ENCODE measurements at regions not wholly inside any gene's neighbourhood (a gene's known extent, or its start where the extent isn't known, plus 50 kb on each side); places are given as distances from the start of the nearest gene placed in this dataset.
"Not testable (repeated sequence)": the region's sequence is repeated elsewhere in the genome, so short reads cannot be mapped to it uniquely, and the experiment has no call there.

DNA sequence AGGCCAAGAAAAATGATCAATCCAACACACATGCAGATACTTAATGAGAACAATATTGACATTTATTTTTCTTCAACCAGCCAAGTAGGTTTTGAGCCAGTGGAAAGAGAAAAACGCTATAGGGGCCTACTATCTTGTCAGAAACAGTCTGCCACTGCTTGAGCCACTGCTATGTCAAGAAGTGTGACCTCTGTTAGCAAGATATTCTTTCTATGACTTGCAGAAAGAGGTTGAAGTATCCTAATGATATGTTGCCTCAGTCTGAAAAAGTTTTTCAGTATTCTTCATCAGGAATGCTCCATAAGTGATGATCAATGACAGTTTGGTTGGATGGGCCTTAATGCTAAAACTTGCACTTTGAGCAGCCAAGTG, 328.4 kb upstream of the KCND2 start:
- DNase-seq (ENCODE audit: low spot score): no peak
- no peaks in the 10 kb centered on the region for H3K9me3 ChIP-seq
- H3K27me3 ChIP-seq (replicated peaks; ENCODE audit: insufficient read depth): no peaks in the 10 kb centered on the region
- 65% methylated on average over 1 of the region's 1 CpG for WGBS
- no peak overlapping the region for H3K27ac ChIP-seq
- no peak overlapping the region for H3K4me3 ChIP-seq
- no peaks in the 10 kb centered on the region for H3K4me1 ChIP-seq (replicated peaks)
- TF ChIP-seq, protein P1, sequence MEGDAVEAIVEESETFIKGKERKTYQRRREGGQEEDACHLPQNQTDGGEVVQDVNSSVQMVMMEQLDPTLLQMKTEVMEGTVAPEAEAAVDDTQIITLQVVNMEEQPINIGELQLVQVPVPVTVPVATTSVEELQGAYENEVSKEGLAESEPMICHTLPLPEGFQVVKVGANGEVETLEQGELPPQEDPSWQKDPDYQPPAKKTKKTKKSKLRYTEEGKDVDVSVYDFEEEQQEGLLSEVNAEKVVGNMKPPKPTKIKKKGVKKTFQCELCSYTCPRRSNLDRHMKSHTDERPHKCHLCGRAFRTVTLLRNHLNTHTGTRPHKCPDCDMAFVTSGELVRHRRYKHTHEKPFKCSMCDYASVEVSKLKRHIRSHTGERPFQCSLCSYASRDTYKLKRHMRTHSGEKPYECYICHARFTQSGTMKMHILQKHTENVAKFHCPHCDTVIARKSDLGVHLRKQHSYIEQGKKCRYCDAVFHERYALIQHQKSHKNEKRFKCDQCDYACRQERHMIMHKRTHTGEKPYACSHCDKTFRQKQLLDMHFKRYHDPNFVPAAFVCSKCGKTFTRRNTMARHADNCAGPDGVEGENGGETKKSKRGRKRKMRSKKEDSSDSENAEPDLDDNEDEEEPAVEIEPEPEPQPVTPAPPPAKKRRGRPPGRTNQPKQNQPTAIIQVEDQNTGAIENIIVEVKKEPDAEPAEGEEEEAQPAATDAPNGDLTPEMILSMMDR (IDR thresholded peaks at IDR 0.05): no peak
- TF ChIP-seq POLR2A (IDR thresholded peaks at IDR 0.05): no peak
- no peak for TF ChIP-seq POLR2AphosphoS5 (IDR thresholded peaks at IDR 0.05)
- intact Hi-C loops (cut with DNase I): no loop called here
- H3K36me3 ChIP-seq: no peaks in the 10 kb centered on the region

DNA sequence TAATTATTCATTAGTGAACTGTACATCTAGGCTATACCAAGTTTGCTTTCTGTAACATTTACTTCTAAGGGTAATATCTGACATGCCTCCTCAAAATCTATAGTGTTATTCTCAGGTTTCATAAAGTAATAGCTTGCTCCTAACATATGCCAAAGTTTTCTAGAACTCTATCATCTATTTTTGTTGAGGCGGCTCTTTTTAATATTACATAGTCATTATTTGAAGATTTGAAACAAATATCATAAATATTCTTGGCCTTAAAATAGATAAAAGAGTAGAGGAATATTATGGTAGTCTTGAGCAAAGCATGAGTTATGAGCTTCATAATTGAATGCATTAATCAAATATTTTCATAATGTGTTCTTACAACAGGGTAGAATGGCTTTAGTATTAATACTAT, 327.2 kb upstream of the KCND2 start:
- Histone ChIP-seq H3K4me3 (no peak overlapping the region), H3K27ac (no peak overlapping the region), H3K27me3 (replicated peaks; ENCODE audit: insufficient read depth) (no peaks in the 10 kb centered on the region), H3K4me1 (replicated peaks) (no peaks in the 10 kb centered on the region), H3K9me3 (no peaks in the 10 kb centered on the region), H3K36me3 (no peaks in the 10 kb centered on the region)
- 98% methylated on average over 1 of the region's 1 CpG for WGBS
- intact Hi-C loops (cut with DNase I): no loop called here
- DNase-seq (ENCODE audit: low spot score): no peak
- TF ChIP-seq POLR2AphosphoS5 (IDR thresholded peaks at IDR 0.05) (no peak), POLR2A (IDR thresholded peaks at IDR 0.05) (no peak)
- TF ChIP-seq, protein P1 (IDR thresholded peaks at IDR 0.05): no peak

DNA sequence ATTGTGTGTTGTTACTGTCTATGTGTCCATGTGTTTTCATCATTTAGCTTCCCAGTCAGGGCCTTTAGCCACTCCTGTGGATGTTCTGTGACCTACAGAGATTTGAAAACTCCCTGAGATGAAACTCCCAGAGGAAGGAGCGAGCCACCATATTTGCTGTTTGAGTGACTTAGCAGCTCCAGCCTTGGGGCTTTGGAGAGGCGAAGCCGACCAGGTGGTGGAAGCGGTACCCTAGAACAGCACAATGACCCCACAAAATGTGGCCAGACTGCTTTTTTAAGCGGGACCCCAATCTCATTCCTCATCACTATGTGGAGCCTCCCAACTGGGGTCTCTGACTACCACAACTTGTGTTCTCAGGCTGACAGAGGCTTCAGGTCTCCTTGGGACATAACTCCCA, 323.9 kb upstream of the KCND2 start:
- Histone ChIP-seq H3K4me1 (replicated peaks) (no peaks in the 10 kb centered on the region), H3K27ac (no peak overlapping the region), H3K9me3 (no peaks in the 10 kb centered on the region), H3K4me3 (no peak overlapping the region), H3K36me3 (no peaks in the 10 kb centered on the region), H3K27me3 (replicated peaks; ENCODE audit: insufficient read depth) (no peaks in the 10 kb centered on the region)
- no peak for TF ChIP-seq POLR2AphosphoS5 (IDR thresholded peaks at IDR 0.05)
- TF ChIP-seq POLR2A (IDR thresholded peaks at IDR 0.05): no peak
- TF ChIP-seq, protein P1 (IDR thresholded peaks at IDR 0.05): no peak
- DNase-seq (ENCODE audit: low spot score): no peak
- intact Hi-C loops (cut with DNase I): no loop called here
- WGBS: 97% methylated on average over 5 of the region's 5 CpGs

DNA sequence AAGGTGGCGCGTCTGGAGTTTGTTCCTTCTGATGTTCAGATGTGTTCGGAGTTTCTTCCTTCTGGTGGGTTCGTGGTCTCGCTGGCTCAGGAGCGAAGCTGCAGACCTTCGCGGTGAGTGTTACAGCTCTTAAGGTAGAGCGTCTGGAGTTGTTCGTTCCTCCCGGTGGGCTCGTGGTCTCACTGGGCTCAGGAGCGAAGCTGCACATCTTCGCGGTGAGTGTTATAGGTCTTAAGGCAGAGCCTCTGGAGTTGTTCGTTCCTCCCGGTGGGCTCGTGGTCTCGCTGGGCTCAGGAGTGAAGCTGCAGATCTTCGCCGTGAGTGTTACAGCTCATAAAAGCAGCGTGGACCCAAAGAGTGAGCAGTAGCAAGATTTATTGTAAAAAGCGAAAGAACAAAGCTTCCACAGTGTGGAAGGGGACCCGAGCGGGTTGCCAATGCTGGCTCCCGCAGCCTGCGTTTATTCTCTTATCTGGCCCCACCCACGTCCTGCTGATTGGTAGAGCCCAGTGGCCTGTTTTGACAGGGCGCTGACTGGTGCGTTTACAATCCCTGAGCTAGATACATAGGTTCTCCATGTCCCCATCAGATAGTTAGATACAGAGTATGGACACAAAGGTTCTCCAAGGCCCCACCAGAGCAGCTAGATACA, 322.5 kb upstream of the KCND2 start:
- H3K27me3 ChIP-seq (replicated peaks; ENCODE audit: insufficient read depth); H3K4me1 ChIP-seq (replicated peaks); DNase-seq (ENCODE audit: low spot score); H3K4me3 ChIP-seq; intact Hi-C loops (cut with DNase I); H3K27ac ChIP-seq; H3K36me3 ChIP-seq; H3K9me3 ChIP-seq: not testable (repeated sequence)
- 95% methylated on average over 30 of the region's 30 CpGs for WGBS

DNA sequence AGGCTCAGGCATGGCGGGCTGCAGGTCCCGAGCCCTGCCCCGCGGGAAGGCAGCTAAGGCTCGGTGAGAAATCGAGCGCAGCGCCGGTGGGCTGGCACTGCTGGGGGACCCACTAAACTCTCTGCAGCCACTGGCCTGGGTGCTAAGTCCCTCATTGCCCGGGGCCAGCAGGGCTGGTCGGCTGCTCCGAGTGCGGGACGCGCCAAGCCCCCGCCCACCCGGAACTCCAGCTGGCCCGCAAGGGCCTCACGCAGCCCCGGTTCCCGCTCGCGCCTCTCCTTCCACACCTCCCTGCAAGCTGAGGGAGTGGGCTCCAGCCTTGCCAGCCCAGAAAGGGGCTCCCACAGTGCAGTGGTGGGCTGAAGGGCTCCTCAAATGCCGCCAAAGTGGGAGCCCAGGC, 321.4 kb upstream of the KCND2 start:
- H3K27me3 ChIP-seq (replicated peaks; ENCODE audit: insufficient read depth); intact Hi-C loops (cut with DNase I); H3K36me3 ChIP-seq; H3K4me3 ChIP-seq; H3K27ac ChIP-seq; DNase-seq (ENCODE audit: low spot score); H3K9me3 ChIP-seq; H3K4me1 ChIP-seq (replicated peaks): not testable (repeated sequence)
- 96% methylated on average over 7 of the region's 24 CpGs for WGBS

DNA sequence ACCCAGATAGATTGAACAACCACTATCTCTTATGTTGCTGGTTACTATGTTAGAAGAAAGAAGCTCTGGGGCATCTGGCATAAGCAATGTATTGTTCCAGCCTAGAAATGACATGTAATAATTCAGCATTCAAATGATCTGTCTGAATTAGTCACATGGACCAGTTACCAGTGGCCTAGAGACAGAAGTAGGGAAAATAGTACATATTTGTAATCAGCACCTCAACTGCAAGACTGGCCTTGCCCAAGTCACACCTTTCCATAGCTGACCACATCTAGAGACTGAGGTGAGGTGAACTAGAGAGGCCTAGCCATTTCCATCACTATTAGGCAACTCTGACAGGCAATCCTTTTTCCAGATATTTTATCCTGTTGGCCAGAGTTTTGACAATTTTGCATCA, 315.6 kb upstream of the KCND2 start:
- H3K4me1 ChIP-seq (replicated peaks): no peaks in the 10 kb centered on the region
- TF ChIP-seq, protein P1 (IDR thresholded peaks at IDR 0.05): no peak
- TF ChIP-seq POLR2AphosphoS5 (IDR thresholded peaks at IDR 0.05) (no peak), POLR2A (IDR thresholded peaks at IDR 0.05) (no peak)
- no peaks in the 10 kb centered on the region for H3K36me3 ChIP-seq
- DNase-seq (ENCODE audit: low spot score): no peak
- no peak overlapping the region for H3K4me3 ChIP-seq
- no peaks in the 10 kb centered on the region for H3K27me3 ChIP-seq (replicated peaks; ENCODE audit: insufficient read depth)
- no peaks in the 10 kb centered on the region for H3K9me3 ChIP-seq
- H3K27ac ChIP-seq: no peak overlapping the region
- intact Hi-C loops (cut with DNase I): no loop called here
